SW 1271 (cell line): ENCODE measurements at regions not wholly inside any gene's neighbourhood (a gene's known extent, or its start where the extent isn't known, plus 50 kb on each side); places are given as distances from the start of the nearest gene placed in this dataset.
A peak's percentile ranks its signal among the peaks of the same experiment; 100 is the strongest.

ENCODE experiments used
- DNase-seq, 2 experiments: peaks; one replicate each; lab custom pipeline; 2025; lab: John Stamatoyannopoulos, UW

GRCh38 chr4:45640281-45640680 is 483.6 kb downstream of the GABRG1 start:
- no peak for DNase-seq

GRCh38 chr4:45638641-45639040 is 485.2 kb downstream of the GABRG1 start:
- no peak for DNase-seq

GRCh38 chr4:45636175-45636574 is 487.7 kb downstream of the GABRG1 start:
- DNase-seq: no peak

GRCh38 chr4:45629717-45630116 is 494.1 kb downstream of the GABRG1 start:
- no peak for DNase-seq

- DNase-seq: peak; percentile 16 to 81
Observed at GRCh38 chr4:45621971-45622370, 501.9 kb downstream of the GABRG1 start.

- no peak for DNase-seq
Observed at GRCh38 chr4:45620808-45621207, 503.0 kb downstream of the GABRG1 start.

GRCh38 chr4:45596379-45597101 is 527.3 kb downstream of the GABRG1 start:
- no peak for DNase-seq

- DNase-seq: no peak
Observed at GRCh38 chr4:45580334-45580733, 543.5 kb downstream of the GABRG1 start.

- DNase-seq: no peak
Observed at GRCh38 chr4:45578874-45579273, 545.0 kb downstream of the GABRG1 start.

GRCh38 chr4:45576275-45576674 is 547.6 kb downstream of the GABRG1 start:
- DNase-seq: no peak

GRCh38 chr4:45569619-45570018 is 554.2 kb downstream of the GABRG1 start:
- no peak for DNase-seq

GRCh38 chr4:45568694-45569093 is 555.2 kb downstream of the GABRG1 start:
- DNase-seq: no peak

GRCh38 chr4:45566896-45567603 is 556.8 kb downstream of the GABRG1 start:
- DNase-seq: no peak

GRCh38 chr4:45554423-45554822 is 569.4 kb downstream of the GABRG1 start:
- DNase-seq: no peak

- DNase-seq: no peak
Observed at GRCh38 chr4:45550766-45551366, 573.0 kb downstream of the GABRG1 start.

- no peak for DNase-seq
Observed at GRCh38 chr4:45539142-45539814, 584.6 kb downstream of the GABRG1 start.

GRCh38 chr4:45530498-45530897 is 593.4 kb downstream of the GABRG1 start:
- no peak for DNase-seq

GRCh38 chr4:45527160-45527559 is 596.7 kb downstream of the GABRG1 start:
- no peak for DNase-seq

- no peak for DNase-seq
Observed at GRCh38 chr4:45518832-45519231, 605.0 kb downstream of the GABRG1 start.

- DNase-seq: no peak
Observed at GRCh38 chr4:45502471-45502870, 621.4 kb downstream of the GABRG1 start.

GRCh38 chr4:45484740-45485139 is 639.1 kb downstream of the GABRG1 start:
- no peak for DNase-seq

- no peak for DNase-seq
Observed at GRCh38 chr4:45482346-45482745, 641.5 kb downstream of the GABRG1 start.

- DNase-seq: no peak
Observed at GRCh38 chr4:45477311-45477733, 646.5 kb downstream of the GABRG1 start.
